NB4 (cell line): ENCODE measurements at regions not wholly inside any gene's neighbourhood (a gene's known extent, or its start where the extent isn't known, plus 50 kb on each side); places are given as distances from the start of the nearest gene placed in this dataset.

Source experiments
- DNase-seq: peaks from one replicate; pipeline ENCODE4 v3.0.0; 2010; ENCODE audit warnings: low read depth
- H3K4me3 ChIP-seq: one replicate; pipeline ENCODE4 v1.5.1; 2011; ENCODE audit warnings: mild to moderate bottlenecking, low read depth, low read length, moderate library complexity
- MYC ChIP-seq: IDR thresholded peaks from 2 replicates; pipeline ENCODE4 v1.6.1; 2011; ENCODE audit warnings: low read depth, low read length
- POLR2A ChIP-seq: IDR thresholded peaks from 2 replicates; pipeline ENCODE4 v1.6.1; 2011; ENCODE audit warnings: mild to moderate bottlenecking; ENCODE audit not compliant: insufficient read length; ENCODE audit errors: extremely low read depth
- TF ChIP-seq, protein P1 (sequence below): IDR thresholded peaks from 2 replicates; pipeline ENCODE4 v1.6.1; 2011; ENCODE audit warnings: low read depth, low read length
- TF ChIP-seq, protein P2 (sequence below): IDR thresholded peaks from one replicate; pipeline ENCODE4 v1.5.1; 2012; ENCODE audit warnings: low read depth, low read length

DNA sequence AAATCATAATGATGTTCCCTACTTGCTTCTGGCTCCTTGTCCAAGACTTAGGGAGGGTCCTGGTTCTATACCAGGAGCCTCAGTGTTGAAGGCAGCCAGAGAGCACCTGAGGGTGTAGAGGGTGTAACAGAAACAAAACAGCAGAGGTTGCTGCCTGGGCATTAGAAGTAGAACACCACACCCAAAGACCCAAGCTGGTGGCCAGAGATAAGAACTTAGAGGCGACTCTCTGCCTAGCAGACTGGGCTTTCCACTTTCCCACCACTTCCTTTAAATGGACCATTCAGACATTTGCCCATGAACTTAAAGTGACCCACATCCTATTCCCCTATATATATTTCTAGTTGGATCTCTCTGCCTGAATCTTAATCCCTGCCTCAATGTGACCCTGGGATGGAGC is 189.8 kb downstream of the KLF13 start:
- H3K4me3 ChIP-seq: no peak overlapping the region
- TF ChIP-seq POLR2A: no peak
- TF ChIP-seq, protein P1, sequence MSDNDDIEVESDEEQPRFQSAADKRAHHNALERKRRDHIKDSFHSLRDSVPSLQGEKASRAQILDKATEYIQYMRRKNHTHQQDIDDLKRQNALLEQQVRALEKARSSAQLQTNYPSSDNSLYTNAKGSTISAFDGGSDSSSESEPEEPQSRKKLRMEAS: no peak
- TF ChIP-seq MYC: no peak
- TF ChIP-seq, protein P2, sequence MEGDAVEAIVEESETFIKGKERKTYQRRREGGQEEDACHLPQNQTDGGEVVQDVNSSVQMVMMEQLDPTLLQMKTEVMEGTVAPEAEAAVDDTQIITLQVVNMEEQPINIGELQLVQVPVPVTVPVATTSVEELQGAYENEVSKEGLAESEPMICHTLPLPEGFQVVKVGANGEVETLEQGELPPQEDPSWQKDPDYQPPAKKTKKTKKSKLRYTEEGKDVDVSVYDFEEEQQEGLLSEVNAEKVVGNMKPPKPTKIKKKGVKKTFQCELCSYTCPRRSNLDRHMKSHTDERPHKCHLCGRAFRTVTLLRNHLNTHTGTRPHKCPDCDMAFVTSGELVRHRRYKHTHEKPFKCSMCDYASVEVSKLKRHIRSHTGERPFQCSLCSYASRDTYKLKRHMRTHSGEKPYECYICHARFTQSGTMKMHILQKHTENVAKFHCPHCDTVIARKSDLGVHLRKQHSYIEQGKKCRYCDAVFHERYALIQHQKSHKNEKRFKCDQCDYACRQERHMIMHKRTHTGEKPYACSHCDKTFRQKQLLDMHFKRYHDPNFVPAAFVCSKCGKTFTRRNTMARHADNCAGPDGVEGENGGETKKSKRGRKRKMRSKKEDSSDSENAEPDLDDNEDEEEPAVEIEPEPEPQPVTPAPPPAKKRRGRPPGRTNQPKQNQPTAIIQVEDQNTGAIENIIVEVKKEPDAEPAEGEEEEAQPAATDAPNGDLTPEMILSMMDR: no peak
- no peak for DNase-seq

DNA sequence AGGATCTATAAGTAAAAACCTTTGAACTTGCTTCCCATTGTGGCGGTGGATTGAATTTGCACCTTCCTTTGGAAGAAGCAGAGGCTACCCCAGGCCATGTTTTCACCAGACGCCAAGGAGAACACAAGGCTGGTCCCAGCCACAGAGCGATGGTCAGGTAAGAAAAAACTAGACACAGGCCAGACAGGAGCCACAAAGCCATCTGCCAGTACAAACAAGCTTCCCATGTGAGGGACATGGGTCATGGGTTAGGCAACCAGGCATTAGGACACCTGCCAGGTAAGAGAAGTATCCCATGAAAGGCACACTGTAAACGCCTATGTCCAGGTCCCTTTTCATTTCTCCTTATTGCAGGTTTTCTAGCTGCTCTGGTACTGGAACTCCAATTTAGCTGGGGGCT is 190.2 kb downstream of the KLF13 start:
- TF ChIP-seq, protein P1: no peak
- TF ChIP-seq POLR2A: no peak
- TF ChIP-seq MYC: no peak
- TF ChIP-seq, protein P2: no peak
- H3K4me3 ChIP-seq: no peak overlapping the region
- DNase-seq: no peak

DNA sequence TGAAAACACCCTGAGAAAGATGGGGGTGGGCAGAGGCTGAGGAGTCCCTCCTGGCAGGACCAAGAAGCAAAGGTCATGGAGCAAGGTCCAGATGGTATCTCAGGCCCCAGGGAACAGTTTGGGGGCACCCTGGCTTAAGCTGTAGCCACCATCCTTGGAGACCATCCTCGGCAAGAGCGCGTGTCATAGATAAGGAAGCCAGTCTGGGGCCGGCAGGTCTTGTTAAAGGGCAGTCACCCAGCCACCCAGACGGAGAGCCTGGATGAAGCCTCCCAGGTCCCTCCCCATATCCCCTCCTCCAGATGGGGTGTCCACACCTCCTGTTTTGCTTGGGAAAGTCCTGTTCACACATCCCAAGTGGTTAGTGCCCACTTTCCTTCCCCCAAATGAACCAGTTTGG is 191.1 kb downstream of the KLF13 start:
- H3K4me3 ChIP-seq: no peak overlapping the region
- DNase-seq: no peak
- TF ChIP-seq, protein P1: no peak
- TF ChIP-seq MYC (no peak), POLR2A (no peak)
- TF ChIP-seq, protein P2: no peak

DNA sequence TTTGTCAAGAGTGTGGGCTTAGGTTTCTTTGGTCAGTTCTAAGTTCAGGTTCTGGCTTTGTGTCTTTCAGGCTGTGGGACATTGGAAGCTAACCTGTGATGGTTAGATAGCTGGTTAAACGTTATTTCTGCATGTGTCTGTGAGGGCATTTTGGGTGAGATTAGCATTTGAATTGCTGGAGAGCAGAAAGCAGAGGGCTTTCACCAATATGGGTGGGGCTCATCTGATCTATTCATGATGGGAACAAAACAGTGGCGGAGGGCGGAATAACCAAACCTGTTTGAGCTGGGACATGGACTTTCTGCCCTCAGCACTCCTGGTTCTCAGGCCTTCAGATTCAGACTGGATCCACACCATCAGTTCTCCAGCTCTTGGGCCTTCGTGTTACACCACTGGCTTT is 195.4 kb downstream of the KLF13 start:
- no peak for DNase-seq
- TF ChIP-seq MYC: no peak
- TF ChIP-seq, protein P2: no peak
- no peak for TF ChIP-seq POLR2A
- TF ChIP-seq, protein P1: no peak
- H3K4me3 ChIP-seq: no peak overlapping the region

DNA sequence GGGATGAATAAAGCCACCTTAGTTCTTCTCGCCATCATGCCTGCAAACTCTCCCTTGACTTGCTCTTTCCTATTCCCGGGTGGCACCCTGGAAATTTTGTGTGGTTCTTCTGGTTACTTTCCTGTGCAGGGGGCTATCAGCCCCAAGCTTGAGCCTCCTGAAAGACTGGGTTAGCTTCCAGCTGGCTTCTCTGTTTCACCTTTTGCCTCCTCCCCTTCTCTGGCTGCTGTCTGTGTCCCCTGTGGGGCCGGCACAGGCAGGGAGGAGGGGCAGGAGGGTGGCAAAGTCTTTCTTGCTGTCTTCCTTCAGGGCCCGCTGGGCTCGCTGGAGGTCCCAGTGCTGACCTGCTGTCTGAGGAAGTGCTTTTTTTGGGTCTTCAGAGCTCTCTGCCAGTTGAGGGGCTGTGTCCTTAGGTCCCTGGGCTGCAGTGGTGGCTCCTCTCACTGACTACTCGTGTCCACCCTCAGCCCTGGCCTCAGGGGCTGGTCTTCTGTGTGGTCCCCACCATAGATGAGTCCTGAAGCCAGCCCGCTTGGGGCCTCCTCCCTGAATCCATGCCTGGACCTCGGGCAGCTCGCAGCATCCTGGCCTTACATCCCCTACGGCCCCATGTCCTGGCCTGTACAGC is 196.5 kb downstream of the KLF13 start:
- TF ChIP-seq, protein P1: no peak
- TF ChIP-seq POLR2A (no peak), MYC (no peak)
- TF ChIP-seq, protein P2: no peak
- DNase-seq: no peak
- no peak overlapping the region for H3K4me3 ChIP-seq

DNA sequence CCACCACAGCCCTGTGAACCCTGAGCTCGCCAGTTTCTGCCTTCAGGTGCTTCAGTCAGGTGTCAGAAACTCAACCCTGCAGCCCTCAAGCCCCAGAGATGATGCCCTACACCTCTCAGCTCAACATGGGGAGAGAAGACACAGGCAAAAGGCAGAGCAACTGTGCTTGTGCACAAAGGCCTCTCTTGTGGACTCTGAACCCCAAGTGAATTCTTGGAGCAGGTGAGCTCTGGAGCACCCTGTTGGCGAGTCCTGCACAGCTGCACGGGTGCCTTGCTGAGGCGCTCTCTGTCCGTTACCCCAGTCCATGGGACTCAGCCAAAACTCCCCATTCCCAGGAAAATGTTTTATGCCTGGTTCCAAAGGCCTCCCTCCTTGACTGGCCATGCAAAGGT is 197.0 kb downstream of the KLF13 start:
- TF ChIP-seq, protein P1: no peak
- no peak for TF ChIP-seq POLR2A
- TF ChIP-seq, protein P2: no peak
- no peak for TF ChIP-seq MYC
- no peak overlapping the region for H3K4me3 ChIP-seq
- no peak for DNase-seq
